Activated CD4-positive, alpha-beta T cell treated with anti-CD3 and anti-CD28 coated beads, Interleukin-2, amount 10 ng/mL, durations not matched to agents 24 days and 14 days (primary cell): ENCODE measurements at regions not wholly inside any gene's neighbourhood (a gene's known extent, or its start where the extent isn't known, plus 50 kb on each side); places are given as distances from the start of the nearest gene placed in this dataset.

Source experiments
- DNase-seq: peaks from one replicate; pipeline ENCODE4 v3.0.0; 2022
- H3K27ac Mint-ChIP-seq: one replicate; pipeline ENCODE4 v1.8.0; 2022; ENCODE audit warnings: mild to moderate bottlenecking, mixed read lengths
- H3K27me3 Mint-ChIP-seq: one replicate; pipeline ENCODE4 v1.8.0; 2022; ENCODE audit warnings: mixed read lengths
- H3K36me3 Mint-ChIP-seq: one replicate; pipeline ENCODE4 v1.8.0; 2022; ENCODE audit warnings: low read depth, mild to moderate bottlenecking, mixed read lengths
- H3K4me1 Mint-ChIP-seq: one replicate; pipeline ENCODE4 v1.8.0; 2021; ENCODE audit warnings: mixed read lengths
- H3K4me3 Mint-ChIP-seq: one replicate; pipeline ENCODE4 v1.8.0; 2022; ENCODE audit warnings: mild to moderate bottlenecking, moderate library complexity, mixed read lengths
- H3K9me3 Mint-ChIP-seq: one replicate; pipeline ENCODE4 v1.8.0; 2021; ENCODE audit warnings: mixed read lengths
- intact Hi-C: fragments of 100-400 bp; cut with micrococcal nuclease; formaldehyde crosslinking; loops from one replicate; pipeline ENCODE4 v1.15.1; 2023

DNA sequence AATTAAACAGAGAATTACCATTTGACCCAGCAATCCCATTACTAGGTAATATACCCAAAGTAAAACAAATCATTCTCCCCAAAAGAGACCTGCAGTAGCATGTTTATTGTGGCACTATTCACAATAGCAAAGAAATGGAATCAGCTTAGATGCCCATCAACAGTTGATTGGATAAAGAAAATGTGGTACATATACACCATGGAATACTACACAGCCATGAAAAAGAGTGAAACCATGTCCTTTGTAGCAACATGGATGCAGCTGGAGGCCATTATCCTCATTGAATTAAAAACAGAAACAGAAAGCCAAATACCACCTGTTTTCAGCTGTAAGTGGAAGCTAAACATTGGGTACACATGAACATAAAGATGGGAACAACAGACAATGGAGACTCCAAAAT lies 1141.8 kb upstream of the AUTS2 start:
- no peaks in the 10 kb centered on the region for H3K4me1 Mint-ChIP-seq
- H3K36me3 Mint-ChIP-seq = no peaks in the 10 kb centered on the region
- H3K27me3 Mint-ChIP-seq = no peaks in the 10 kb centered on the region
- DNase-seq = no peak
- peaks cover 38% of the 10 kb centered on the region for H3K9me3 Mint-ChIP-seq
- H3K27ac Mint-ChIP-seq = no peak overlapping the region
- H3K4me3 Mint-ChIP-seq = no peak overlapping the region
- intact Hi-C loops = no loop called here

DNA sequence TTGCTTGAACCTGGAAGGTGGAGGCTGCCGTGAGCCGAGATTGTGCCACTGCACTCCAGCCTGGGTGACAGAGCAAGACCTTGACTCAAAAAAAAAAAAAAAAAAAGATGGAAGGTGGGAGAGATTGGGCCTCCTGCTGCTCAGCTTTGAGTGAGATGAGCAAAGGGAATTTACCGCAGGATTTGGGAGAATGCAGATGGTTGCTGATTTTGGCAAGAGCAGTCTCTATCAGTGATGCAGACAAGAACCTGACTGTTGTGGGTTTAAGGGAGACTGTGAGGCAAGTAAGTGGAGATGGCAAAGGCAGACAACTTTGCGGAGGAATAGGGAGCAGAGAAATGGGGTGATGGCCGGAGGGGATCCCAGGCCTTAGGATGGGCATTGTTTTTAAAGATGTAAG lies 1140.8 kb upstream of the AUTS2 start:
- intact Hi-C loops = no loop called here
- no peak for DNase-seq
- Mint-ChIP-seq H3K27me3 (no peaks in the 10 kb centered on the region), H3K27ac (no peak overlapping the region), H3K36me3 (no peaks in the 10 kb centered on the region), H3K4me3 (no peak overlapping the region), H3K9me3 (peaks cover 38% of the 10 kb centered on the region), H3K4me1 (no peaks in the 10 kb centered on the region)

- no peak overlapping the region for H3K4me3 Mint-ChIP-seq
Observed at GRCh38 chr7:68458010-68458908, 1140.0 kb upstream of the AUTS2 start.

DNA sequence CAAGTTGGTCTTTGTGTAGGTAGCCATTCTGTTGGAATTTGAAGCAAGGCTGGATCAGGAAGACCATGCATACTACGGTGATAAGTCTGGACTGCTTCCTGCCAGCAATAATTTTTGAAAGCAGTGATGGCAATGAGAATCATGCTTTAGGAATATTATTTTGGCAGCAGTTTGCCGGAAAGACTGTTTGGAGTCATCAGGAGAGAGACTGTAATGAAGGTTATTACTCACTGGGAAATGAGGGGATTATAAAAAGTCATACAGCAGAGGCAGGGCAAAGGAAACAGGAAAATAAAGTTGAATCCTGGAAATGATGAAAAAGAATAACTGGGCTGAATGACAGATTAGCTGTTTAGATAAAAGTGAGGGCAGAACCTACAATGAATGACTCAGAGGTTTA lies 1136.8 kb upstream of the AUTS2 start:
- intact Hi-C loops = no loop called here

More at GRCh38 chr7:68458010-68458908, 1140.0 kb upstream of the AUTS2 start:
- no peak for DNase-seq
- H3K36me3 Mint-ChIP-seq = no peaks in the 10 kb centered on the region
- no peaks in the 10 kb centered on the region for H3K27me3 Mint-ChIP-seq
- no peak overlapping the region for H3K27ac Mint-ChIP-seq
- intact Hi-C loops = no loop called here
- no peaks in the 10 kb centered on the region for H3K4me1 Mint-ChIP-seq
- peaks cover 34% of the 10 kb centered on the region for H3K9me3 Mint-ChIP-seq

DNA sequence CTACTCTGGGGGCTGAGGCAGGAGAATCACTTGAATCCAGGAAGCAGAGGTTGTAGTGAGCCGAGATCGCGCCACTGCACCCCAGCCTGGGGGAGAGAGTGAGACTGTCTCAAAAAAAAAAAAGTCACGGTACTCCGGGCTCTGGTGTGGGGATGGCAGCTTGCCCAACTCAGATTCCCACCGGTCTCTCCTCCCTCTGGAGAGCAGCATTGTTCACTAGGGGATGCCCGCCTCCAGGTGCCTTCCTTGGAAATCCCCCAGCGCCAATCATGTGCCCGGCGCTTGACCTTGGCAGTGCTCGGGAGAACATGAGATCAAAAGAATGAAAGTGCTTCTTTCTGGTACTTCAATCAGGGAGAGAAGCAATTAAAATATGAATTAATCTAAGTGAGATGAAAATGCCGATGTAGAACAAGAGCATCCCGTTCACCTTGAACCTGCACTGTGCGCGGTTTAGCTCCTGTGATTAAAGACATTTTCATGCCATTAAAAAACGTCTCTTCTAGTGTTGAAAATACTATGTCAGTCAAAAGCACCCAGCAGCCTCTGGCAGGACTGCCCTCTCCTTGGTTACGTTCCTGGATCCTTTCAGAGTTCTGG lies 1127.3 kb upstream of the AUTS2 start:
- H3K9me3 Mint-ChIP-seq = peaks cover 18% of the 10 kb centered on the region
- no peak overlapping the region for H3K4me3 Mint-ChIP-seq
- no peaks in the 10 kb centered on the region for H3K27me3 Mint-ChIP-seq
- no peak for DNase-seq
- no peak overlapping the region for H3K27ac Mint-ChIP-seq
- intact Hi-C loops = no loop called here
- no peaks in the 10 kb centered on the region for H3K4me1 Mint-ChIP-seq
- no peaks in the 10 kb centered on the region for H3K36me3 Mint-ChIP-seq

More for the DNA sequence above, 1136.8 kb upstream of the AUTS2 start:
- DNase-seq = no peak
- H3K27ac Mint-ChIP-seq = no peak overlapping the region
- H3K9me3 Mint-ChIP-seq = peaks cover 27% of the 10 kb centered on the region
- H3K4me3 Mint-ChIP-seq = no peak overlapping the region
- H3K36me3 Mint-ChIP-seq = no peaks in the 10 kb centered on the region
- H3K27me3 Mint-ChIP-seq = no peaks in the 10 kb centered on the region
- H3K4me1 Mint-ChIP-seq = no peaks in the 10 kb centered on the region

DNA sequence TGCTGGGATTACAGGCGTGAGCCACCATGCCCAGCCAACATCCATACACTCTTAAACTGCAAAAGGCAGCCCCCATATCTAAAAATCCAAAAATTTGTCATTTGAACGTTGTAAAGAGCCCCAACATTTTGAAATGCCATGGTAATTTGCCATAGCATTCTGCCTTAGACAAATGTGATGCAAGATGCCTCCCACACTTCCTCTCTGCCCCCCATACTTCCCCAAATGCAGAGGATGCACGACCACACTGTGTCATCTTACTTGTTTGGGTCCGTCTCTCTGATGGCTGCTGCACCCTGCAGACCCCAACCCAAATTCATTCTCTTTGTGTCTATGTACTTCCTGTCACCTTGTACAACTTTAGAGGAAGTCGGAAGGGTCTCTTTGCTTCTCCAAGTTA lies 1125.6 kb upstream of the AUTS2 start:
- H3K4me1 Mint-ChIP-seq = no peaks in the 10 kb centered on the region
- no peak overlapping the region for H3K4me3 Mint-ChIP-seq
- DNase-seq = no peak
- H3K9me3 Mint-ChIP-seq = peaks cover 14% of the 10 kb centered on the region
- no peaks in the 10 kb centered on the region for H3K27me3 Mint-ChIP-seq
- no peaks in the 10 kb centered on the region for H3K36me3 Mint-ChIP-seq
- H3K27ac Mint-ChIP-seq = no peak overlapping the region
- intact Hi-C loops = no loop called here

- H3K9me3 Mint-ChIP-seq = peaks cover 10% of the 10 kb centered on the region
Observed at GRCh38 chr7:68474661-68475216, 1123.5 kb upstream of the AUTS2 start.

GRCh38 chr7:68476966-68477365 lies 1121.3 kb upstream of the AUTS2 start:
- Mint-ChIP-seq H3K27me3 (no peaks in the 10 kb centered on the region), H3K4me3 (no peak overlapping the region), H3K36me3 (no peaks in the 10 kb centered on the region), H3K4me1 (no peaks in the 10 kb centered on the region), H3K27ac (no peak overlapping the region), H3K9me3 (peaks cover 20% of the 10 kb centered on the region)
- intact Hi-C loops = no loop called here
- no peak for DNase-seq

More at GRCh38 chr7:68474661-68475216, 1123.5 kb upstream of the AUTS2 start:
- no peak for DNase-seq
- Mint-ChIP-seq H3K4me1 (no peaks in the 10 kb centered on the region), H3K27ac (no peak overlapping the region), H3K27me3 (no peaks in the 10 kb centered on the region), H3K4me3 (no peak overlapping the region), H3K36me3 (no peaks in the 10 kb centered on the region)
- intact Hi-C loops = no loop called here

DNA sequence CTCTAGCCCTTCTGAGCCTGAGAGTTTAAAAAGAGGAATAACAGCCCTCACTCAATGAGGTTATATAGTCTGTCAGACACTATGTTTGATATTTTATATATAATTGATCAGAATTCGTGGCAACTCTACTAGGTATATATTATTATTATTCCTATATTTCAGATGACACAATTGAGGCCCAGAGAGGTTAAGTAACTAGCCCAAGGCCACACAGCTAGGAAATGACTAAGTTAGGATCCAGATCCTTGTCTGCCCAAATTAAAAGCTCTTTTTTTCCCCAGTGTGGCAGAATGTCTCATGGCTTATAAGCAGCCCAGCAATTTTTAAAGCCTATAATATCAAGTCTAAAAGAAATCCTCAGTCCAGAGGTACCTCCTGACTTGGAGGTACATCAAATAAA lies 1119.9 kb upstream of the AUTS2 start:
- H3K9me3 Mint-ChIP-seq = peaks cover 25% of the 10 kb centered on the region
- H3K4me3 Mint-ChIP-seq = no peak overlapping the region
- intact Hi-C loops = no loop called here
- H3K4me1 Mint-ChIP-seq = no peaks in the 10 kb centered on the region
- no peak for DNase-seq
- H3K27me3 Mint-ChIP-seq = no peaks in the 10 kb centered on the region
- H3K27ac Mint-ChIP-seq = no peak overlapping the region
- no peaks in the 10 kb centered on the region for H3K36me3 Mint-ChIP-seq

GRCh38 chr7:68482800-68483199 lies 1115.5 kb upstream of the AUTS2 start:
- intact Hi-C loops = no loop called here
- Mint-ChIP-seq H3K4me1 (no peaks in the 10 kb centered on the region), H3K9me3 (peaks cover 29% of the 10 kb centered on the region), H3K27me3 (no peaks in the 10 kb centered on the region), H3K36me3 (no peaks in the 10 kb centered on the region), H3K4me3 (no peak overlapping the region), H3K27ac (no peak overlapping the region)
- no peak for DNase-seq

- intact Hi-C loops = no loop called here
- Mint-ChIP-seq H3K36me3 (no peaks in the 10 kb centered on the region), H3K4me1 (no peaks in the 10 kb centered on the region), H3K27ac (no peak overlapping the region), H3K4me3 (no peak overlapping the region), H3K27me3 (no peaks in the 10 kb centered on the region), H3K9me3 (peaks cover 32% of the 10 kb centered on the region)
- DNase-seq = no peak
Observed at GRCh38 chr7:68484731-68485130, 1113.5 kb upstream of the AUTS2 start.

DNA sequence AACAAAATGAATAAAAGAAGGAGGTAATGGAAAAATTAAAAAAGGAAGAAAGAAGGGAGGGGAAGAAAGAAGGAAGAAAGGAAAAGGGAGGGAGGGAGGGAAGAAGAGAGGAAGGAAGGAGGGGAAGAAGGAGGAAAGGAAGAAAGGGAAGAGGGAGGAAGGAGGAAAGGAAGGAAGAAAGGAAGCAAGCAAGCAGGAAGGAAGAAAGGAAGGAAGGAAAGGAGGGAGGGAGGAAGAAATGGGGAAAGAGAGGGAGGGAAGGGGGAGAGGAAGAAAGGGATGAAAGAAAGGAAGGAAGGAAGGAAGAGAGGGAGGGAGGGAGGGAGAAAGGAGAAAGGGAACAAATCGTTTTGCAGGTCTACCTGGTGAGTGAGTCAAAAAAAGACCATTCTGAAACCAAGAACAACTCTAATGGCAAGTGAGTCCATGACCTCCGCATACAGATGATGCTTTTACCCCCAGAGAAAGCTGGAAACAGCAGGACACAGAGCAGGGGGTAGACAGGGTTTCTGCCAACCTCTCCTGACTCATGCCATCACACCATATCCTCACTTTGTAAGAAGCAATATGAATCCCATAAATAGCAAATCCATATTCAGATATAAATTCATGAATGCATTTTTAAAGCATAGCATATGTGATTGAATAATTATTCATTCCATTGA lies 1112.9 kb upstream of the AUTS2 start:
- no peak overlapping the region for H3K4me3 Mint-ChIP-seq
- H3K27ac Mint-ChIP-seq = no peak overlapping the region
- no peaks in the 10 kb centered on the region for H3K36me3 Mint-ChIP-seq
- intact Hi-C loops = no loop called here
- DNase-seq = no peak
- no peaks in the 10 kb centered on the region for H3K27me3 Mint-ChIP-seq
- H3K9me3 Mint-ChIP-seq = peaks cover 30% of the 10 kb centered on the region
- no peaks in the 10 kb centered on the region for H3K4me1 Mint-ChIP-seq

DNA sequence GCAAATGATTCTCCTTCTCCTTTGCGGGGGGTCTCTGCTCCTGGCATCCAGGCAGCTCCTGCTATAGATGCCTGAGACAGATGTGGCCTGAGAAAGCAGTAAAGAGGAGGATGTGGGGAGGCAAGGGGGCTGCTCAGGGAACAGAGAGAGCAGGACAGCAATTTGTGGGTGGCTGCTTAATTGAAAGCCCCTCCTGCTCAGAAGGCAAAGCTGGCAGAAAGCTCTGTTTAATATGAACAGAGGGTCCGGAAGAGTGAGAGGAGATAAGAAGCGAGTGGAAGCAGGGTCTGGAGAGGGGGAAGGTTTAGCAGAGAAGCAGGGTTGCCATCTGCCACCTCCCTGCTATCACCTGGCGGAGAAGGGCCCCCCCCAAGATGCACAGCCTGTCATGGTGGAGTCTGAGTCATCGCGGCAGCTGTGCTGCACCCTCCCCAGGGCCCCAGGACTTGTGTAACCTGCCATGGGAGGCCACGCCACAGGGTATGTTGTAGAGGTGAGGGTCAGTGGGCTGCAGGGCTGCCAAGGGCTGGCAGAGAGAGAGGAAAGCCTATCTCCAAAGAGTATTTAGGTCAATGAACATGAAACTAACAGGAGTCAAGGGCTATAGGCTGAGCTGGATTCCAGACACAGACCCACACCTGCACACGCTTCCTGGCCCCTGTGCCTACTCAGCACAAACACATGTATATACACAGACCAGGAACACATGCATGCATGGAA lies 1109.8 kb upstream of the AUTS2 start:
- no peak for DNase-seq
- intact Hi-C loops = no loop called here
- no peak overlapping the region for H3K4me3 Mint-ChIP-seq
- no peaks in the 10 kb centered on the region for H3K4me1 Mint-ChIP-seq
- no peak overlapping the region for H3K27ac Mint-ChIP-seq
- no peaks in the 10 kb centered on the region for H3K36me3 Mint-ChIP-seq
- no peaks in the 10 kb centered on the region for H3K27me3 Mint-ChIP-seq
- H3K9me3 Mint-ChIP-seq = peaks cover 16% of the 10 kb centered on the region
